NCI-H2029 treated with DMSO at 0.1 percent for 48 hours (cell line): ENCODE measurements at regions not wholly inside any gene's neighbourhood (a gene's known extent, or its start where the extent isn't known, plus 50 kb on each side); places are given as distances from the start of the nearest gene placed in this dataset.
"Not testable (repeated sequence)": the region's sequence is repeated elsewhere in the genome, so short reads cannot be mapped to it uniquely, and the experiment has no call there.

Experiments
- DNase-seq: peaks from one replicate; lab custom pipeline; 2025; lab: John Stamatoyannopoulos, UW

DNA sequence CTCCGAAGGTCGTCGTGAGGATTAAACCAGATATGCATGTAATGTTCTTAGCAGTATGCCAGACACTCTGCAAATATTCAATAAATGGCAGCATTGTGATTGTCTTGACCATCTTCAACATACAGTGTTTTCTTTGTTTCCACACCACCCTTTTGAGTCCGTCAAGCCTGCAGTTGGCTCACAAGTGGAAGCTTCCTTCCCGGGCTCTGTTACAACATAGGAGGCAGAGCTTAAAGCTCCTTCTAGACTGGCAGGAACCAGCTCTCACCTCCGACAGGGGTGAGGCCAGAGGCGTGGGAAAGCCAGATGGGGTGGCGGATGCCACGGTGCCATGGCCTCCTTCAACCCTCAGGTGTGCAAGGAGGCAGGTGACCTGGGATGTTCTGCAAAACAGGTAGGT is 138.3 kb downstream of the FOXL1 start:
- no peak for DNase-seq

DNA sequence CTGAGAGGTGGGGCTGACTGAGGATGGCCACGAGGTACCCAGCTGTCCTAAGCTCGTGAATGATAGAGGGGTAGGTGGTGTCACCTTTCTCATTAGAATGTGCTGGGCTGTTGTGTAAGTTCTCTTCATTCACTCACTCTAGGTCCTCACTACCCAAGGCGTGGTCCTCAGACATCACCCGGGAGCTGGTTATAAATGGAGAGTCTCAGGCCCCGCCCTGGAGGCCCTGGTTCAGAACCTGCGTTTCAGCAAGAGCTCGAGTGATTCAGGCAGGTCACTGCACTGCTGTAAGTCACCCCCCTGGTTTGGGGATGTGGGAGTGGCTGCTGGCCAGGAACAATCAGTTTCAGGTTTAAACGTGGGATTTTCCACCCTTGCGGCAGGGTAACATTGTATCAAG is 139.8 kb downstream of the FOXL1 start:
- DNase-seq, result no peak

DNA sequence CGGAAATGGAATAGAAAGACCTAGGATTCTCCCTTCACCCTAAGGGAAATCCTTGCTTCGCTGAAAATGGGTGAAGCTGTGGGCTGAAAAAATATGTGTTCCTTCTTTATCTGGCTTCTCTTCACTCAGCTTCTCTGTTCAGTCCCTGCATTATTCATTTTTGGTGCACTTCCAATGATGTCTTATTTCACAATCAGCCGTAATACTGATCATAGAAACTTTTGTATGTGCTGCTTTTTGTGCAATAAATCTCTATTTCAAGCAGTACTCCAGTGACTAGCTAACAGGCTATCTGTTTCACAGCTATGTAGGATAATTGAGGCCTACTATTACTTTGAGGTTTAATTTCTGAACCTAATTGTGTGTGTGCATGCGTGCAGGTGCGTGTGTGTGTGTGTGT is 144.6 kb downstream of the FOXL1 start:
- DNase-seq, result no peak

DNA sequence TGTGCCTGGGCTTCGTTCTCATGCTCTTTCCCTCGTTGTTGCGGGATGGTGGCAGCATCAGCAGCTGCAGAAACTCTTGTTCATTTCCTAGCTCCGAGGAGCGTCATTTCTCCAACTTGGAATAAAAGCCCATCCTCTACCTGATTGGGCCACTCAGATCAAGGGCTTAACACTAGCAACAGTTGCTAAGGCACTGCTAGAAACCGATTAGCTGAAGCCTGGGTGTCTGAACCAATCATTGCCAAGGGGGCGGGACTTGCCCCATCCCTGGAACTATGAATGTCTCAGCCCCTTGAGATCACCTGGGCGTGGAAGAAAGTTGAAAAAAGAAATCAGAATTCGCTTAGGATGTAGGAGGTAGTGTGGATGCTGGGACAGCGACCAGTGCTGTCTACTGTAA is 145.3 kb downstream of the FOXL1 start:
- DNase-seq, result no peak

DNA sequence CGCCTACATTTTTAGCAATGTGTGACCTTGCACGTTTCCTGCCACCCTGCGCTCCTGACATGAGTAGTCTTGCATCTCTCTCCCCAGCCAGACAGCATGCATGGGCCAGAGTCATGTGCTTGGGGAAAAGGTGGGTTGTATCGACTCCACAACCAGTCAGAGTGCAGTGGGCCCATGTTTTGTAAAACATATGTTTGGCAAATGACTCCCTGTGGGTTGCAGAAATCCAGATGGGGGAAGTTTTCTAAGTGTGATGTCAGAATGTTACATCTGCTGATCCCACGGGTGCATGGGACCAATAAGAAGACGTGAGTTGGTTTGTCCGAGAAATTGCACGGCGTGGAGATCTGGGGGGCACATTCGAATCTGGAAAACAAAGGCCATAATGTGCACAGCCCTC is 147.1 kb downstream of the FOXL1 start:
- no peak for DNase-seq

DNA sequence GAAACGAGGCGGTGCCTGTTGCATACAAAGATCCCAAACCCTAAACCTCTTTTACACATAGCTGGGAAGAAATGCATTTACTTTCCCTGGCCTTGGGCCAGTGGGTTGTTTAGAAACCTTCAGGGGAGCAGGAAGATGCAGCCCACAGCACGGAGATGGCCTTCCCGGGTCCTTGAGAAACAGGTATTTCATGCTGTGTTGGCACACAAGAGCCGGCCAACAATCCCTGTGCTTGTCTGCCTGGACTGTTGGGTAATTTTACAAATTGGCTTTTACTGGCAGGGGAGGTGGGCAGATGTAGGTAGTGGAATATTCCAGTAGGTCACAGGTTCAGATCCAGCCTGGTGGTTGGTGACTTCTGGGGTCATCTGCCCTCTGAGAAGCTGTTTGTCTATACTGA is 148.0 kb downstream of the FOXL1 start:
- no peak for DNase-seq

DNA sequence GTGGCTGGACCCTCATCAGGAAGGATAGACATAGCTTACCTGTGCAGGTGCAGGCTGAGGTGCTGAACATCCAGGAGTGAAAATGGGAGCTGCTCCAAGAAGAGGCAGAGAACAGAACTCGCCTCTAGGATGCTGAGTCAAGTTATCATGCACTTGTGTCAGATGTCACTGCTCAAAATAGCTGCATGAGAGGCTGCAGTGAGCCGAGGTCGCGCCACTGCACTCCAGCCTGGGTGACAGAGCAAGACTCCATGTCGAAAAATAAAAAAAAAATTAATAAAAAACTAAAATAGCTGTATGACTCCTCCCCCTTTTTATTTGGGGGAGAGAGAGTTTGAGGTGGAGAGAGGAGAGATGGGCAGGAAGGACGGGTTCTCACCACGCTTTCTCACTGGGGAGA is 148.8 kb downstream of the FOXL1 start:
- DNase-seq, result no peak

DNA sequence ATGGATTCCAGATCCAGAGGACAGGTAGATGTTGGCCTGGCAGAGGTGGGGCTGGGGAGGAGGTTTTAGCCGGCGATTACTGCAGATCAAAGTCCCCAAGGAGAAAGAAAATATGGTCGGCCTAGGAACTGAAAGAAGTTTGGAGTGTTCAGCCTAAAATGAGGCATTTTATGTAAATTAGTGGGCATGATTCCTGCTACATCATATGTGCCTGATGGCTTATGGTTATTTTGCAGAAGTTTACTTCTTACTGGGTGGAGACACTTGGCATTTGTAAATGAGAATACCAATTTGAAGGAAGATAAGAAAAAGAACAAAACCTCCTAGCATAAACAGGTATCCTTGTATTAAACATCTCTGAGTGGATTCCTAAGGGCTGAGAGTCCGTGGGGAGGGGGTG is 149.3 kb downstream of the FOXL1 start:
- no peak for DNase-seq

DNA sequence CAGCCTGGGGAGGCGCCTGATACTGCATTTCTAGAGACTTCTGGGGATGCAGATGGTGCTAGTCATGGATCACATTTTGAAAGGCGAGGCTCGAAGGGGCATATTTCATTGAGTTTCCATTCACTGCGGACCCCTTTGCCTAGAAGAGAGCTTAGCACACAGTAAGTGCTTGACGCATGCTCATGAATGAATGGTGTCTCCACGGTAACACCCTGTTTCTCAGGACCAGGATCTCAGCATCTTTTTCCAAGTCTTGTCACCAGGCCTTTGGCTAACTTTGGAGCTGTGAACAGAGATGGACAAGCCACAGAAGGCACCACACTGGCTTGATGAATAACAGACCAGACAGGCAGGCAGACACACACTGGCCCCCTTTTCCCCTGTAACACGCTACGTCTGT is 151.3 kb downstream of the FOXL1 start:
- no peak for DNase-seq

DNA sequence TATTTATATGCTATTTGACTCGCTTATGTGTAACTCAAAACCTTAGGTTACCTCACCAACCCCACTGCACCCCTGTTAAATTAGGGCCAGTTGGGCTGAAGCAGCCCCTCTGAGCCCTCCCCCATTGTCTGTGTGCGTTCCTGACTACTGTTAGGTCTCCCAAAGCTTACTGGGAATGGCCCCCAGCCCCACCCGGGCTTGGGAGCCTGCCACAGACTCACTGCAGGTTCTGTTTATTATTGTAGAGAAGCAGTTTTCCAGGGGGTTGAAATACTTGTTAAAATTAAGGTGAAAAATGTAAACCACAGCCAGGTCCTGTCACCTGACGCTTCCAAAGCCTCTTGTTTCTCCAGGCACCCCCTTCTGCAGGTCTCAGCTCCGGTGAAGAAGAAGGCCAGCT is 151.7 kb downstream of the FOXL1 start:
- DNase-seq, result no peak

DNA sequence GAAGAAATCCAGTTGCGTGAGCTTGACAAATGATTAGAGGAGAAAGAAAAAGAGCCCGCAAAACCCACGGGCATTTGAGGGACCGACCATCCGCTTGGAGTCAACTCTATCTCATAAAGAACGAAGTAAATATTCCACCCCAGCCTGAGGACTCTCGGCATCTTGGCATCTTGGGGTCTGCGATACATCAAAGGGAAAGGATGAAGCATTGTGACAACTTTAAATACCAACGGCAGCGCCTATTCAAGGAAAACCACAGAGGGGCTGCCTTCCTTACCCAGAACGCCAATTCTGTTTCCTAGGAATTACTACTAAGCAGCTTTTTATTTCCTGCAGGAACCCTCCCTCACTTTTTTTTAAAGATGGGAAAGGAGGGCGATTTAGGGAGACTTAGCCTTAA is 152.2 kb downstream of the FOXL1 start:
- DNase-seq, result no peak

DNA sequence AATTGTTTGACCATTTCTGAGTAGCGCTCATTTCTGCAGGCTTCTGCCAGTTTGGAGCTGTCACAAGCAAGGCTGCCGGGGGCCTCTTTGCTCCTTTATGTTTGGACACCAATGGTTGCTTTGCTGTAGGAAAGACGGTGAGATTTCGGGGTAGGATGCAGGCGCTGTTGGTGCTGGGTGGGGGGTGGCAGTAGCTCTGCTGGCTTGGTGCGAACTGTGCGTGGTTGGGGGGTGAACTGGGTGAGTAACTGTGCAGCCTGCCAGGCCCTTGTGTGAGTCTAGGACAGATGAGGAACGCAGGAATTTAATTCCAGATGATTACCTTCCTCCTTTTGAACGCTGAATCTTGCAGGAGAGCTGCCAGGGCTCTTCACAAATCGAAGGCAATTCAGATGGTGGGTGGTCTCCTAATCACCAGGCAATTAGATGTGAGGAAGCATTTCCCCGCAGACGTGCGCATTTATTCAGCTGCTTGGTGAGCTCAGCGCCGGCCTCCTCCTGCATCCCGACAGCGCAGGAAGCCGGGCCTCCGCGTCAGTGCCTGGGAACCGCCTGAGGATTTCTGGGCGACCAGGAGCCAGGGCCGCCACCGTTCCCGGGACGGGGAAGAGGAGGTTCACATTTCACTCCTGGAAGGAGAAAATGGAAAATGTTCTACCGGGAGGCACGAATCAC is 154.4 kb downstream of the FOXL1 start:
- no peak for DNase-seq

DNA sequence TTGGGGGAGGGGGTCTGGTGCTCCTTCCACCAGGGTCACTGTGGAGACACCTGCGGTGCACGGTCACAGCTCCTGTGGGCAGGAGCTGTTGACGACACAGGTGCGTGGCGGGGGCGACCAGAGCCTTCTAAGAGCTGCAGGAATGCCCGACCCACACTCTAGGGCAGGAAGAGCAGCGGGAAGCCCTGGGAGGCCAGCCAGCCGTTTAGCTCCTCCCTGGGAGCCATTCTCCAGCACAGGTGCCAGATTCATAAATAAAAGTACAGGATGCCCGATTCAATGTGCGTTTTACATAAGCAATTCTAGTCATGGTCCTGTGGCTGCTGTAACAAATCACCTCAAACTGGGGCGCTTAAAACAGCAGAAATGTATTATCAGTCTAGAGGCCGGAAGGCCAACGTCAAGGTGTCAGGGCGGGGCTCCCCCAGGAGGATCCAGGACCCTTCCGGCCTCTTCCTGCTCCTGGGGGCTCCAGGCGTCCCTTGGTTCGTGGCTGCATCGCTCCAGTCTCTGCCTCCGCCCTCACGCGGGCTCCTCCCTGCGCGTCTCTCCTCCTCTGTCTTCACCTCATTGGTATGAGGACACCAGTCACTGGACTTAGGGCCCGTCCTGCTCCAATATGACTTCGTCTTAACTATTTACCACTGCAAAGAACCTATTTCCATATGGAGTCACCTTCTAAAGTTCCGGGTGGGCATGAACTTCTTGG is 155.4 kb downstream of the FOXL1 start:
- DNase-seq, result no peak

DNA sequence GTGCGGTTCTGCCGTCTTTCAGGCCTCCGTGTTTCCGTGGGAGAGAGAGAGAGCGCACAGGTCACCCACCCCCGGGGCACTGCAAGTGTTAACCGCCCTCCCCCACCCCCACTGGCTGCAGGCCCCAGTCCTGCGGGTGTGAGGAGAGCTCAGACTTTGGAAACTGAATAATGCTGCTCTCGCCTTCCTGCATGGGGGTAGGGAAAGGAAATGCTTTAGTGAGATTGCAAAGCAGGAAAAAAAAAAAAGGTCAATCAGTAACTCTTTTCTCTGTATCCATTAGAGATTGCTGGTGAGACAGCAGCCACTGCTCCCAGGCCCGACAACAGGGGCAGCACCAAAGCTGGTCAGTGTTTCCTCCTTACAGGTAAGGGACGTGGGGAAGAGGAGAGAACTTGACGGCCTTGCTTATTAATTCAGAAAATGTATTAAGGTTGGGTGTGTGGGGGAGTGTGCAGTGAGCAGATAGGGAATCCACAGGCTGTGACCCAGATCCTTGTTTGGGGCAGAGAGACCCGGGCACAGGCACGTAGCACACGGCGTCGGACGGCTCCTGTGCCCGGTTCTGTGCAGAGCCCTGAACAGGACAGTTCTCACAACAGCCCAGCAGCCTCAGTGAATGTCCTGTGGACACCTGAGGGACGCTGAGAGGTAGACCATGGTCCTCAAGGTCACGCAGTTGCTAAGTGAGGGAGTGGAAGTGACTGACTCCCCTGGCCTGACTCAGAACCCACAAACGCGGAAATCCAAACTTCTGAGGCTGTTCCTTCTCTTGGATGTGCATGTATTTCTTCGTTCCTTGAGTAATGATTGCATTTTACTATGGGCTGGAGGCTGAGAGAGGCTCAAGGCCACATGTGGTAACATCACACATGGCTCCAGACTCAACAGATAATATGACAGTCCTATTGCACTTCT is 156.5 kb downstream of the FOXL1 start:
- DNase-seq, result no peak

DNA sequence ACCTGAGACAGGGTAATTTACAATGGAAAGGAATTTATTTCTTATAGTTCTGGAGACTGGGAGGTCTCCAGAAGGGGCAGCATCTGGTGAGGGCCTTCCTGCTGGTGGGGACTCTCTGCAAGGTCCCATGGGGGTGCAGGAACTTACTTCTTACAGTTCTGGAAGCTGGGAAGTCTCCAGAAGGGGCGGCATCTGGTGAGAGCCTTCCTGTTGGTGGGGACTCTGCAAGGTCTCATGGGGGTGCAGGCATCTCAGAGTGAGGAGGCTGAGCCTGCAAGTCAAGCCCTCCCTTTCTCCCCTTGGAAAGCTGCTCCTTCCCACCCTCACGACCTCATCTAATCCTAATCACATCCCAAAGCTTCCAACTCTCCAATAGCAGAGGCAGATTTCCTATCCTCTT is 157.4 kb downstream of the FOXL1 start:
- DNase-seq, result no peak

DNA sequence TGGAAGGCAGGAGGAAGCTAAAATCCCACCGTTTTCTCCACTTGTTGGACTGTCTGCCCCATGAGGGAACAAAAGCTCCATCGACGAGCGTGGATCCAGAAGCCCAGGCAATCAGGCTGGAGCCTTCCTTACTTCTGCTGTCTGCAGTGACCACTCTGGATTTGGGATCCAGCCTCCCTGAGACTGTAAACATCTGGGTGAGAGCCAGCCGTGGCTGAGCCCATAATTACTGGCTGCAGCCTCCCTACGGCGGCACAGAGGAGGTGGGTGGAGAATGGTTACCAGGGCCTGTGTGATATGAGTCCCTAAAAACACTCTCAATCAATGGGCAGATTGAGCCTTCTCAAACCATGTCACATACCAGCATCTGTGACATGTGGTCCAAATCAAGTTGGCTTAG is 158.2 kb downstream of the FOXL1 start:
- DNase-seq, result no peak

DNA sequence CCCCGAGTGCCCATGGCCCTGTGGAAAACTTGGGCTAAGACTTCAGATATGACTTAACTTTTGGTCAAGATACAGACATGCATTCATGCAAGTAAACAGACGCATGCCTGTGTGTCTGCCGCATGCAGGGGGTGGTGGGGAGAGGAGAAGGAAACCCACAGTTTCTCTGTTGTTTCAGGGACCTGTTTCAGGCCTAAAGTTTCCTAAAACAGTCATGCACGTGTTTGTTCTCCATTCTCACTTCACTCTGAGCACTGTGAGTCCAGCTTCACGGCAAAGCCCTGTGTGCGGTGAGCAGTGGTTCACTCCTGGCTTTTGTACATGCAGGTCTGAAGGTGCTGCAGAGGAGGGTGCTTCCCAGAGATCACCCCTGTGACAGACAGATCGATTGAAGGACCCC is 158.7 kb downstream of the FOXL1 start:
- no peak for DNase-seq

DNA sequence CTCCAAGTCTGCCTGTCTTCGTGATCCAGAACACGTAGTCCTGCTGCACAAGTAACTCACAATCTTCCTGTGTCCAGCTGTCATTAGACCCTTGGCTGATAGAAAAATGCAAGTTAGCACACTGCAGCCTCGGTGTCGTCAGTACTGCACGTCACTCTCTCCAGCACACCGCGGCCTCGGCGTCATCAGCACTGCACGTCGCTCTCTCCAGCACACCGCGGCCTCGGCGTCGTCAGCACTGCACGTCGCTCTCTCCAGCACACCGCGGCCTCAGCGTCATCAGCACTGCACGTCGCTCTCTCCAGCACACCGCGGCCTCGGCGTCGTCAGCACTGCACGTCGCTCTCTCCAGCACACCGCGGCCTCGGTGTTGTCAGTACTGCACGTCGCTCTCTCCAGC is 160.0 kb downstream of the FOXL1 start:
- DNase-seq, result not testable (repeated sequence)

DNA sequence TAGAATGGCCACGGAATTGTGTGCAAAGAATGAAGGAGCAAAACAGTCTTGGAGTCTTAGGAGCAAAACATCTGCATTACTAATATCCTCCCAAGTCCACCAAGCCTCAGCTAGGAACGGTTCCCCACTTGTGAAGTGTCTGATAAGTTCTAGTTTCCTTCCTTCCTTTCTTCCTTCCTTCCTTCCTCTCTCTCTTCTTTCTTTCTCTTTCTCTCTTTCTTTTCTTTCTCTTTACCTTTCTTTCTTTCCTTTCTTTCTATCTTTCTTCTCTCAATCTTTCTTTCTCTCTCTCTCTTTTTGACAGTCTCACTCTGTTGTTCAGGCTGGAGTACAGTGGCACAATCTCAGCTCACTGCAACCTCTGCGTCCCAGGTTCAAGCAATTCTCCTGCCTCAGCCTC is 160.8 kb downstream of the FOXL1 start:
- DNase-seq, result no peak

DNA sequence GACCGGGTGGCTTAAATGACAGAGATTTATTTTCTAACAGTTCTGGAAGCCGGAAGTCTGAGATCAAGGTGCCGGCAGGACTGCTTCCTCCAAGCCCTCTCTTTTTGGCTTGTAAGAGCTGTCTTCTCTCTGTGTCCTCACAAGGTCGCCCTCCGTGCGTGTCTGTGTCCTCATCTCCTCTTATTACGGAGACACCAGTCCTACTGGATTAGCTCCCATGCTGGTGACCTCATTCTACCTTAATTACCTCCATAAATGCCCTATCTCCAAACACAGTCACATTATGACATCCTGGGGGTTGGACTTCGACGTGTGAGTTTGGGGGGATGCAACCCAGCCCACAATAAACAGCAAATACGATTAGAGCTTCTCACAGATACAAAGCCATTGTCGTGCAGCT is 161.5 kb downstream of the FOXL1 start:
- DNase-seq, result no peak

DNA sequence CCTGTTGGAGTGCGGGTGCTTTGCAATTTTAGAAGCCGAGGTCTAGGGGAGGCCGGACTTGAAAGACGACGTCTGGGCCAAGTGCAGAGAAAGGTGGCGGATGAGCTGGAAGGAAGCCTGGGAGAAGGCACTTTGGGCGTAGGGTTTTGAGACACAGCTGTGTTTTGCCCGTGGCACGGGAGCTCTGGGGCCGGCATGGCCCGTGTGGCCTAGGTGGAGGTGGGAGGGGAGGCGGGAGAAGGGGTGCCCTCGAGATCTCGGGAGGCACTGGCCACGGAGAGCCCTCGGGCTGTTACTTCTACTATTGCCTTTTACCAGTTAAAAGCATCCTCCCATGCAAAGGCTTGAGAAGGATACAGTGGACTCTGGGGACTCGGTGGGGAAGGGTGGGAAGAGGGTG is 161.9 kb downstream of the FOXL1 start:
- no peak for DNase-seq

DNA sequence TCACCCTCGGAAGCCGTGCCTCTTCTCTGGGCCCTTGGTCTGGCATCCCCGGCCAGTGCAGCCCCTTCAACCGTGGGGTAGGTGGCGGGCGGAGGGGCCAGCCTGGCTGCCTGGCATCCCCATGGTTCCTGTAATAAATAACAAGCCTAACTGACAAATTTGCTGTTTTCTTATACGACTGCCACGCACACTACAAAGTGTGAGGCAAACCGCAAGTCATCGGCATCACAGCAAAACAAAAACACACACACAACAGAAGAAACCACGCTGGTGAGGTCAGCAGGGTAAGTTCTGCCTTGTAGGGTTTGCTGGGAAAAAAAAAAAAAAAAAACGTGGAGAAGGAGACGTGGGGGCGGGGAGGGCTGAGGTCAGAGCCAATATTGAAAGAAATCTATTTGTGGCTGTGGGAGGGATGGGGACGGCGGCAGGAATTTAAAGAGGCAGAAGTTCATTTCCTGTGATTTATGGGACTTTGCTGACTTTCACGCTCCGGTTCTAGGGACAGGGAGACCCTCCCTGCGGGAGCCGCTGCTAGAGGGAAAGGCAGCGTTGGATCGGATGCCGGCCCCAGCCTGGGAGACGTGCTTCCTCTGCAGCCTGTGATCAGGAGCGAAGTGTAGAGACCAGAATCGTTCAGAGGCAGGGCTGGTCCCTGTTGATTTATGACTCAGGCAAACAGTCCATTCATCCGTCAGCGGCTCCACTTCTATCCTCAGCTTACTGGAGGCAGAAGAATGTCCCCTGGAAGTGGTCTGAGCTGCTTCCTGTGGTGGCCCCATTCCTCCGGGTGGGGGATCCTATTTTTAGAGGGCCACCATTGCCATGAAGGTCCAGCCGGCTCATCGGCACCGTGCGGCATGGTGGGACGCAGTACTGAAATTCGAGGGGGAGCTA is 162.8 kb downstream of the FOXL1 start:
- no peak for DNase-seq
